C4-2B (cell line): ENCODE measurements at regions not wholly inside any gene's neighbourhood (a gene's known extent, or its start where the extent isn't known, plus 50 kb on each side); places are given as distances from the start of the nearest gene placed in this dataset.

Experiments
- H3K27ac ChIP-seq: fragments of 450-650 bp; 2 replicates; pipeline ENCODE4 v1.5.1; 2017
- ZFX ChIP-seq: fragments of 450-650 bp; IDR thresholded peaks from 2 replicates; pipeline ENCODE4 v1.6.1; 2017
- TF ChIP-seq, protein P1 (sequence below): fragments of 450-650 bp; conservative IDR thresholded peaks from 2 replicates; pipeline ENCODE4 v1.5.1; 2017; ENCODE audit warnings: mild to moderate bottlenecking

DNA sequence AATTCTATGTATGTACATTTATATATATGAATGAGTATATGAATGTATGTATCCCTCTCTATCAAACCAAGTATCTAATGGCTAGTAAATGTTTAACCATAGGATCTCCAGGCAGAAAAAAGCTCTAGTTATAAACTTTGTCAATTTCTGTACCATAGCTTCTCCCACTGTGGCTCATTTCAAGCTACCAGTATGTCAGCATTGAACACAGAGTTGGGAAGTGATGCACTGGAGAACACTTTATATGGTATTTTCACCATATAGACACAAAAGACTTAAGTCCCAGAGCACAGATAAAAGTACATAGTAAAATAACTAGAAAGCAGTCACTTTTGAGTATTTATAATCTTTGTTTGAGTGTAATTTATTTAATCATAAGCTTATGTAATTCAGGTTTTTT is 53.9 kb upstream of the ATP8A1 start:
- no peak overlapping the region for H3K27ac ChIP-seq
- TF ChIP-seq, protein P1, sequence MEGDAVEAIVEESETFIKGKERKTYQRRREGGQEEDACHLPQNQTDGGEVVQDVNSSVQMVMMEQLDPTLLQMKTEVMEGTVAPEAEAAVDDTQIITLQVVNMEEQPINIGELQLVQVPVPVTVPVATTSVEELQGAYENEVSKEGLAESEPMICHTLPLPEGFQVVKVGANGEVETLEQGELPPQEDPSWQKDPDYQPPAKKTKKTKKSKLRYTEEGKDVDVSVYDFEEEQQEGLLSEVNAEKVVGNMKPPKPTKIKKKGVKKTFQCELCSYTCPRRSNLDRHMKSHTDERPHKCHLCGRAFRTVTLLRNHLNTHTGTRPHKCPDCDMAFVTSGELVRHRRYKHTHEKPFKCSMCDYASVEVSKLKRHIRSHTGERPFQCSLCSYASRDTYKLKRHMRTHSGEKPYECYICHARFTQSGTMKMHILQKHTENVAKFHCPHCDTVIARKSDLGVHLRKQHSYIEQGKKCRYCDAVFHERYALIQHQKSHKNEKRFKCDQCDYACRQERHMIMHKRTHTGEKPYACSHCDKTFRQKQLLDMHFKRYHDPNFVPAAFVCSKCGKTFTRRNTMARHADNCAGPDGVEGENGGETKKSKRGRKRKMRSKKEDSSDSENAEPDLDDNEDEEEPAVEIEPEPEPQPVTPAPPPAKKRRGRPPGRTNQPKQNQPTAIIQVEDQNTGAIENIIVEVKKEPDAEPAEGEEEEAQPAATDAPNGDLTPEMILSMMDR: no peak
- no peak for TF ChIP-seq ZFX

DNA sequence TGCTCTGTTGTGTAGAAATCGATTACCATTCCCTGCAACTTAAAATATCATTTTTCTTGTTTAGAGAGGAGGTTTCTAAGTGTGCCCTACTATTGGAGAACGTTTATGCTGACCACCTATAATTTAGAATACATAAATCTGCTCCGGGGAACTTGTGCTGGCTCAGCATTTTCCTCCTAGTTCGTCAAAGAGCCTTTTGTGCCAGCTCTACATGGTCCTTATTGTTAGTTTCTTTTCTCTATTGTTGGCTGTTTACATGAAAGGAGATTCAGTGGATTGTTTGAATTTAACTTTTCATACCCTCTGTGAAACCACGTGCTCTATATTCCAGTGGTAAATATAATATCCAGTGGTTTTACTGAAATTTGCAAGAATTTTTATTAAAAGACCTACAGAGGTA is 53.4 kb upstream of the ATP8A1 start:
- TF ChIP-seq ZFX: no peak
- TF ChIP-seq, protein P1: no peak
- H3K27ac ChIP-seq: no peak overlapping the region

GRCh38 chr4:42709392-42710065 is 52.6 kb upstream of the ATP8A1 start:
- TF ChIP-seq ZFX: no peak
- TF ChIP-seq, protein P1: no peak
- no peak overlapping the region; the same call in 1 of the 2 replicates for H3K27ac ChIP-seq

DNA sequence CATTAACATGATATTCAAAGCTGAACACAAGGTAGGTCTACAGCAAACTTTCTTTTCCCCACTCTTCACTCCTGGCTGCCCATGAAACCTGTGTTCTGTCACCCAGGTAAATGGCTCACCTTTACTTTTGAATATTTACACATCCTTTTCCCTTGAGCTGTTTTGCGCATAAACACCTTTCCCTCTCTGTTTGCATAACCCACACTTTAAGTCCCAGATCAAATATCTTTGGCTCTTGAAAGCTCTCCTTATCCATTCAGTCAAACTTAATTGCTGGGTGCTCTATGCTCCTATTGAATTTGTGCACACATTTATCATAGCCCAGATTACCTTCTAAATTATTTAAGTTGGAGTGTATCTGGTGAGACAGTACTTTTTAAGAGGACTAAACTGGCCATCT is 51.7 kb upstream of the ATP8A1 start:
- TF ChIP-seq, protein P1: no peak
- no peak for TF ChIP-seq ZFX
- H3K27ac ChIP-seq: no peak overlapping the region
